ENCODE measurements at regions not wholly inside any gene's neighbourhood (a gene's known extent, or its start where the extent isn't known, plus 50 kb on each side); places are given as distances from the start of the nearest gene placed in this dataset.

GRCh38 chr13:78029901-78030300 is 111.3 kb upstream of the EDNRB start:
- Histone ChIP-seq H3K36me3 (ENCODE audit: control insufficient read depth, insufficient read depth, low read length) (no peaks in the 10 kb centered on the region), H3K4me3 (ENCODE audit: low read depth, low read length) (no peak overlapping the region), H3K27me3 (ENCODE audit: control insufficient read depth, insufficient read depth, low read length) (no peaks in the 10 kb centered on the region)
- TF ChIP-seq CTCF (IDR thresholded peaks at IDR 0.05; ENCODE audit: insufficient read depth, low read length, severe bottlenecking) = no peak
- FAIRE-seq (no peak), DNase-seq (ENCODE audit: low read depth) (no peak)

GRCh38 chr13:78028960-78029359 is 110.3 kb upstream of the EDNRB start:
- H3K27me3 ChIP-seq (ENCODE audit: control insufficient read depth, insufficient read depth, low read length) = no peaks in the 10 kb centered on the region
- FAIRE-seq (no peak), DNase-seq (ENCODE audit: low read depth) (no peak)
- H3K4me3 ChIP-seq (ENCODE audit: low read depth, low read length) = no peak overlapping the region
- no peak for TF ChIP-seq CTCF (IDR thresholded peaks at IDR 0.05; ENCODE audit: insufficient read depth, low read length, severe bottlenecking)
- H3K36me3 ChIP-seq (ENCODE audit: control insufficient read depth, insufficient read depth, low read length) = no peaks in the 10 kb centered on the region

GRCh38 chr13:78024996-78025395 is 106.4 kb upstream of the EDNRB start:
- Histone ChIP-seq H3K36me3 (ENCODE audit: control insufficient read depth, insufficient read depth, low read length) (no peaks in the 10 kb centered on the region), H3K27me3 (ENCODE audit: control insufficient read depth, insufficient read depth, low read length) (no peaks in the 10 kb centered on the region), H3K4me3 (ENCODE audit: low read depth, low read length) (no peak overlapping the region)
- no peak for TF ChIP-seq CTCF (IDR thresholded peaks at IDR 0.05; ENCODE audit: insufficient read depth, low read length, severe bottlenecking)
- FAIRE-seq (no peak), DNase-seq (ENCODE audit: low read depth) (no peak)

- Histone ChIP-seq H3K36me3 (ENCODE audit: control insufficient read depth, insufficient read depth, low read length) (no peaks in the 10 kb centered on the region), H3K27me3 (ENCODE audit: control insufficient read depth, insufficient read depth, low read length) (no peaks in the 10 kb centered on the region), H3K4me3 (ENCODE audit: low read depth, low read length) (no peak overlapping the region)
- no peak for TF ChIP-seq CTCF (IDR thresholded peaks at IDR 0.05; ENCODE audit: insufficient read depth, low read length, severe bottlenecking)
- FAIRE-seq (no peak), DNase-seq (ENCODE audit: low read depth) (peak; percentile 87)
Observed at GRCh38 chr13:78022164-78022877, 103.7 kb upstream of the EDNRB start.

- Histone ChIP-seq H3K27me3 (ENCODE audit: control insufficient read depth, insufficient read depth, low read length) (no peaks in the 10 kb centered on the region), H3K36me3 (ENCODE audit: control insufficient read depth, insufficient read depth, low read length) (no peaks in the 10 kb centered on the region), H3K4me3 (ENCODE audit: low read depth, low read length) (no peak overlapping the region)
- no peak for FAIRE-seq
- DNase-seq (ENCODE audit: low read depth) = no peak
- TF ChIP-seq CTCF (IDR thresholded peaks at IDR 0.05; ENCODE audit: insufficient read depth, low read length, severe bottlenecking) = no peak
Observed at GRCh38 chr13:78020861-78021260, 102.2 kb upstream of the EDNRB start.

- TF ChIP-seq CTCF (IDR thresholded peaks at IDR 0.05; ENCODE audit: insufficient read depth, low read length, severe bottlenecking) = no peak
- Histone ChIP-seq H3K4me3 (ENCODE audit: low read depth, low read length) (no peak overlapping the region), H3K27me3 (ENCODE audit: control insufficient read depth, insufficient read depth, low read length) (no peaks in the 10 kb centered on the region), H3K36me3 (ENCODE audit: control insufficient read depth, insufficient read depth, low read length) (no peaks in the 10 kb centered on the region)
- FAIRE-seq = no peak
- peak; percentile 42 for DNase-seq (ENCODE audit: low read depth)
Observed at GRCh38 chr13:78015782-78016181, 97.2 kb upstream of the EDNRB start.

Measured in bronchial epithelial cell (primary cell).